HepG2 (cell line): ENCODE measurements at regions not wholly inside any gene's neighbourhood (a gene's known extent, or its start where the extent isn't known, plus 50 kb on each side); places are given as distances from the start of the nearest gene placed in this dataset.

ENCODE experiments used
- ATAC-seq: fragments of 200-7000 bp; cut with Tn5 transposase; 3 replicates; pipeline ENCODE4 v1.9.1; 2020; ENCODE audit warnings: mild to moderate bottlenecking, moderate library complexity
- BruUV-seq: library from RNA; stranded (reverse); fragments of 400-500 nt; replicated peaks from 2 replicates; lab custom pipeline; 2021; lab: Mats Ljungman, UMichigan
- CTCF ChIA-PET: fragments of 300-600 bp; formaldehyde crosslinking; extraction: SDS; loops from one replicate; lab custom pipeline; 2021; ENCODE audit warnings: low total read pairs, inconsistent platforms, low intra/inter-chr PET ratio; lab: Yijun Ruan, JAX
- POLR2A ChIA-PET: fragments of 350-600 bp; sonication (Branson Sonifier 250); formaldehyde crosslinking; loops from one replicate; lab custom pipeline; 2020; ENCODE audit warnings: antibody characterized with exemption, inconsistent platforms; lab: Yijun Ruan, JAX
- DNase-seq: peaks from one replicate; pipeline ENCODE4 v3.0.0-alpha.2; 2015; ENCODE audit warnings: low spot score
- FAIRE-seq: peaks from 3 replicates; lab custom pipeline; 2011; peaks lifted over from hg19 to GRCh38; lab: Jason Lieb, UNC
- H2AFZ ChIP-seq: one replicate; pipeline ENCODE4 v1.6.1; 2011; ENCODE audit warnings: low read length, inconsistent platforms
- H3K27ac ChIP-seq: fragments of 300-600 bp; 3 replicates; pipeline ENCODE4 v1.8.0; 2011; ENCODE audit warnings: mixed run types, mild to moderate bottlenecking, mixed read lengths, low read length, inconsistent platforms; ENCODE audit not compliant: insufficient read depth; ENCODE audit errors: extremely low read length
- H3K27me3 ChIP-seq, 2 experiments: fragments of 200-600 bp in 1 of 2; 2 replicates in 1 of 2; 3 replicates in 1 of 2; pipeline versions ENCODE4 v1.6.0 to v1.8.0; 2011; ENCODE audit warnings: low read length in 2 of 2, mild to moderate bottlenecking in 2 of 2, moderate library complexity in 2 of 2, inconsistent platforms in 1 of 2; ENCODE audit not compliant: insufficient read depth in 2 of 2, control insufficient read depth in 1 of 2
- H3K36me3 ChIP-seq, 2 experiments: fragments of 200-600 bp in 1 of 2; replicated peaks in 1 of 2; 2 replicates in 1 of 2; 3 replicates in 1 of 2; pipeline versions ENCODE4 v1.5.1 to v1.8.0; 2011; ENCODE audit warnings: low read length in 2 of 2, inconsistent platforms in 1 of 2; ENCODE audit not compliant: insufficient read depth in 2 of 2, control insufficient read depth in 1 of 2
- H3K4me1 ChIP-seq: 2 replicates; pipeline ENCODE4 v1.5.1; 2012; ENCODE audit warnings: low read length, inconsistent platforms; ENCODE audit not compliant: insufficient read depth
- H3K4me2 ChIP-seq: 2 replicates; pipeline ENCODE4 v1.6.0; 2011; ENCODE audit warnings: low read depth, low read length, inconsistent platforms
- H3K4me3 ChIP-seq, 3 experiments: fragments of 200-600 bp in 1 of 3; sonication (generic), shearing (Covaris generic) in 1 of 3; replicated peaks in 1 of 3; 2 replicates each; pipeline ENCODE4 v1.5.1; 2011 to 2016; ENCODE audit warnings: low read length in 3 of 3, inconsistent platforms in 2 of 3, low read depth in 2 of 3, mild to moderate bottlenecking in 2 of 3, control low read depth in 1 of 3, mixed read lengths in 1 of 3; ENCODE audit not compliant: insufficient read depth in 1 of 3
- H3K79me2 ChIP-seq: one replicate; pipeline ENCODE4 v1.6.1; 2011; ENCODE audit warnings: low read length, inconsistent platforms; ENCODE audit not compliant: insufficient read depth
- H3K9ac ChIP-seq: 2 replicates; pipeline ENCODE4 v1.6.0; 2011; ENCODE audit warnings: mild to moderate bottlenecking, low read depth, low read length, inconsistent platforms; ENCODE audit not compliant: insufficient read depth
- H3K9me3 ChIP-seq: 2 replicates; pipeline ENCODE4 v1.5.1; 2012; ENCODE audit warnings: mild to moderate bottlenecking, low read length
- H4K20me1 ChIP-seq: 2 replicates; pipeline ENCODE4 v1.6.0; 2011; ENCODE audit warnings: inconsistent platforms, mild to moderate bottlenecking, low read length, moderate library complexity; ENCODE audit not compliant: insufficient read depth
- FOXC1 ChIP-seq: sonication (generic); formaldehyde crosslinking; IDR thresholded peaks from 2 replicates; pipeline ENCODE4 v1.8.0; 2022; ENCODE audit warnings: mild to moderate bottlenecking, missing genetic modification reagents, borderline replicate concordance
- HMGXB4 ChIP-seq, 2 experiments: sonication (generic) in 1 of 2; formaldehyde crosslinking in 1 of 2; IDR thresholded peaks; 2 replicates each; pipeline versions ENCODE4 v1.4.0 to v1.6.1; 2018 to 2020; ENCODE audit warnings: missing genetic modification reagents in 2 of 2, borderline replicate concordance in 1 of 2, low read depth in 1 of 2, mild to moderate bottlenecking in 1 of 2, missing biosample characterization in 1 of 2
- HNRNPUL1 ChIP-seq: fragments of 200-400 bp; formaldehyde crosslinking; IDR thresholded peaks from 2 replicates; pipeline ENCODE4 v1.6.1; 2017; ENCODE audit warnings: low read depth, mild to moderate bottlenecking, low read length, moderate library complexity
- KAT2B ChIP-seq: fragments of 150-350 bp; IDR thresholded peaks from 2 replicates; pipeline ENCODE4 v1.6.1; 2014; ENCODE audit warnings: low read depth, low read length, borderline replicate concordance
- MAFF ChIP-seq: IDR thresholded peaks from 2 replicates; pipeline ENCODE4 v1.6.1; 2011; ENCODE audit warnings: low read depth, low read length, improper control_type of control experiment
- MAFK ChIP-seq, 2 experiments: IDR thresholded peaks in 1 of 2; conservative IDR thresholded peaks in 1 of 2; 2 replicates each; pipeline ENCODE4 v1.6.1; 2011; ENCODE audit warnings: improper control_type of control experiment in 2 of 2, low read length in 2 of 2
- MTF1 ChIP-seq: sonication (generic); formaldehyde crosslinking; IDR thresholded peaks from 2 replicates; pipeline ENCODE4 v1.5.0; 2020; ENCODE audit warnings: missing genetic modification reagents
- THAP8 ChIP-seq: sonication (generic); formaldehyde crosslinking; IDR thresholded peaks from 2 replicates; pipeline ENCODE4 v1.5.1; 2020; ENCODE audit warnings: missing genetic modification reagents, mild to moderate bottlenecking, borderline replicate concordance
- XRCC5 ChIP-seq: fragments of 200-400 bp; formaldehyde crosslinking; optimal IDR thresholded peaks from 2 replicates; pipeline ENCODE3; 2017; ENCODE audit warnings: mild to moderate bottlenecking, low read length
- ZFP36L2 ChIP-seq: sonication (generic); formaldehyde crosslinking; IDR thresholded peaks from 2 replicates; pipeline ENCODE4 v1.4.0; 2020; ENCODE audit warnings: missing genetic modification reagents
- ZGPAT ChIP-seq: IDR thresholded peaks from 2 replicates; pipeline ENCODE4 v1.6.1; 2016; ENCODE audit warnings: mild to moderate bottlenecking
- ZNF18 ChIP-seq: sonication (generic); formaldehyde crosslinking; IDR thresholded peaks from 2 replicates; pipeline ENCODE4 v1.8.0; 2022; ENCODE audit warnings: mild to moderate bottlenecking, missing genetic modification reagents; ENCODE audit not compliant: insufficient replicate concordance
- ZNF367 ChIP-seq: sonication (generic); formaldehyde crosslinking; IDR thresholded peaks from 2 replicates; pipeline ENCODE4 v1.4.0; 2020; ENCODE audit warnings: missing genetic modification reagents, borderline replicate concordance
- ZNF768 ChIP-seq: sonication (generic); formaldehyde crosslinking; IDR thresholded peaks from 2 replicates; pipeline ENCODE4 v1.4.0; 2020; ENCODE audit warnings: missing genetic modification reagents
- WGBS: methylation state at CpG from one replicate; pipeline ENCODE4 v1.1.6; 2017; ENCODE audit warnings: low lambda C conversion rate; 5-methylcytosine and 5-hydroxymethylcytosine counted together
- in situ Hi-C: cut with HindIII; loops from 2 replicates; pipeline ENCODE4 v1.10.0; 2017; ENCODE audit warnings: low pct_unique_long_range_greater_than_20kb; ENCODE audit not compliant: extremely low pct_ligation_motif_present
- intact Hi-C: fragments of 100-400 bp; cut with micrococcal nuclease; formaldehyde crosslinking; loops from one replicate; pipeline ENCODE4 v1.10.0; 2022; ENCODE audit not compliant: unreplicated experiment

GRCh38 chr4:97027728-97028410 lies 1115.4 kb downstream of the STPG2 start (continued):
- no peak for TF ChIP-seq THAP8 (CRISPR knock-in tag)
- no peak for TF ChIP-seq FOXC1 (CRISPR knock-in tag)
- TF ChIP-seq KAT2B, result no peak
- TF ChIP-seq ZNF768 (CRISPR knock-in tag), result no peak
- no peak for TF ChIP-seq ZFP36L2
- no peak for TF ChIP-seq ZNF18 (CRISPR knock-in tag)

GRCh38 chr4:97028785-97029184 lies 1114.5 kb downstream of the STPG2 start:
- H3K4me3 ChIP-seq, result no peak overlapping the region
- ChIA-PET POLR2A (no interaction called here), CTCF (no interaction called here)
- DNase-seq, result no peak
- in situ Hi-C loops (no loop called here), intact Hi-C loops (no loop called here)
- no peaks in the 10 kb centered on the region for H4K20me1 ChIP-seq
- no peaks in the 10 kb centered on the region for H3K9me3 ChIP-seq
- no peak for ATAC-seq
- no peaks in the 10 kb centered on the region for H3K79me2 ChIP-seq
- FAIRE-seq, result no peak
- no peak overlapping the region for H3K27ac ChIP-seq
- TF ChIP-seq ZGPAT (CRISPR knock-in tag) (no peak), MAFK (conservative IDR thresholded peaks at IDR 0.05 in 1 of 2, IDR thresholded peaks at IDR 0.05 in 1 of 2; ENCODE audit: low read length in 2 of 2) (peak; percentile 97 to 99), ZNF367 (CRISPR knock-in tag) (no peak), MAFF (peak; percentile 98), MTF1 (CRISPR knock-in tag) (no peak), HNRNPUL1 (no peak), HMGXB4 (CRISPR knock-in tag; IDR thresholded peaks at IDR 0.05; ENCODE audit: borderline replicate concordance in 1 of 2, low read depth in 1 of 2) (no peak), XRCC5 (no peak)
- no peak overlapping the region for H3K4me2 ChIP-seq
- BruUV-seq, result no TSS peak
- H2AFZ ChIP-seq, result no peak overlapping the region
- H3K9ac ChIP-seq, result no peak overlapping the region
- H3K27me3 ChIP-seq, result no peaks in the 10 kb centered on the region
- no peaks in the 10 kb centered on the region for H3K36me3 ChIP-seq
- 29% methylated on average over 2 of the region's 2 CpGs for WGBS
- H3K4me1 ChIP-seq, result no peaks in the 10 kb centered on the region
